Stimulated activated CD8-positive, alpha-beta memory T cell treated with anti-CD3 and anti-CD28 coated beads, Interleukin-15, amount 100 ng/mL, for 4 hours (primary cell): ENCODE measurements at regions not wholly inside any gene's neighbourhood (a gene's known extent, or its start where the extent isn't known, plus 50 kb on each side); places are given as distances from the start of the nearest gene placed in this dataset.

Source experiments
- DNase-seq, 2 donors: peaks; one replicate each; pipeline ENCODE4 v3.0.0-alpha.2; 2020; ENCODE audit warnings: low read depth in 2 of 2

GRCh38 chrX:11952176-11952720 lies 186.0 kb upstream of the FRMPD4 start:
- no peak for DNase-seq

GRCh38 chrX:11953615-11954014 lies 184.7 kb upstream of the FRMPD4 start:
- no peak for DNase-seq

GRCh38 chrX:11954176-11954575 lies 184.1 kb upstream of the FRMPD4 start:
- DNase-seq: no peak

- DNase-seq: no peak
These were observed 178.2 kb upstream of the FRMPD4 start for GRCh38 chrX:11960031-11960430.

GRCh38 chrX:11965436-11965835 lies 172.8 kb upstream of the FRMPD4 start:
- DNase-seq: no peak

GRCh38 chrX:11967986-11968869 lies 170.0 kb upstream of the FRMPD4 start:
- DNase-seq: no peak

- no peak for DNase-seq
These were observed 169.3 kb upstream of the FRMPD4 start for GRCh38 chrX:11968991-11969390.

GRCh38 chrX:11970578-11971359 lies 167.5 kb upstream of the FRMPD4 start:
- DNase-seq: no peak

- no peak for DNase-seq
These were observed 161.6 kb upstream of the FRMPD4 start for GRCh38 chrX:11976663-11977062.

- DNase-seq: no peak
These were observed 146.0 kb upstream of the FRMPD4 start for GRCh38 chrX:11992271-11992670.

GRCh38 chrX:11995146-11995545 lies 143.1 kb upstream of the FRMPD4 start:
- DNase-seq: no peak

- DNase-seq: no peak
These were observed 141.5 kb upstream of the FRMPD4 start for GRCh38 chrX:11996810-11997209.

- DNase-seq: no peak
These were observed 139.3 kb upstream of the FRMPD4 start for GRCh38 chrX:11998944-11999343.

GRCh38 chrX:12002876-12003275 lies 135.4 kb upstream of the FRMPD4 start:
- no peak for DNase-seq

GRCh38 chrX:12007881-12008280 lies 130.4 kb upstream of the FRMPD4 start:
- DNase-seq: no peak

GRCh38 chrX:12010436-12010835 lies 127.8 kb upstream of the FRMPD4 start:
- no peak for DNase-seq

- no peak for DNase-seq
These were observed 127.2 kb upstream of the FRMPD4 start for GRCh38 chrX:12011075-12011474.

- DNase-seq: no peak
These were observed 125.1 kb upstream of the FRMPD4 start for GRCh38 chrX:12013211-12013618.

- no peak for DNase-seq
These were observed 116.6 kb upstream of the FRMPD4 start for GRCh38 chrX:12021698-12022097.

GRCh38 chrX:12026481-12026880 lies 111.8 kb upstream of the FRMPD4 start:
- no peak for DNase-seq

- DNase-seq: no peak
These were observed 106.2 kb upstream of the FRMPD4 start for GRCh38 chrX:12032082-12032481.

GRCh38 chrX:12034741-12035140 lies 103.5 kb upstream of the FRMPD4 start:
- no peak for DNase-seq

GRCh38 chrX:12042615-12043014 lies 95.7 kb upstream of the FRMPD4 start:
- DNase-seq: no peak
